ENCODE measurements at regions not wholly inside any gene's neighbourhood (a gene's known extent, or its start where the extent isn't known, plus 50 kb on each side); places are given as distances from the start of the nearest gene placed in this dataset.

DNA sequence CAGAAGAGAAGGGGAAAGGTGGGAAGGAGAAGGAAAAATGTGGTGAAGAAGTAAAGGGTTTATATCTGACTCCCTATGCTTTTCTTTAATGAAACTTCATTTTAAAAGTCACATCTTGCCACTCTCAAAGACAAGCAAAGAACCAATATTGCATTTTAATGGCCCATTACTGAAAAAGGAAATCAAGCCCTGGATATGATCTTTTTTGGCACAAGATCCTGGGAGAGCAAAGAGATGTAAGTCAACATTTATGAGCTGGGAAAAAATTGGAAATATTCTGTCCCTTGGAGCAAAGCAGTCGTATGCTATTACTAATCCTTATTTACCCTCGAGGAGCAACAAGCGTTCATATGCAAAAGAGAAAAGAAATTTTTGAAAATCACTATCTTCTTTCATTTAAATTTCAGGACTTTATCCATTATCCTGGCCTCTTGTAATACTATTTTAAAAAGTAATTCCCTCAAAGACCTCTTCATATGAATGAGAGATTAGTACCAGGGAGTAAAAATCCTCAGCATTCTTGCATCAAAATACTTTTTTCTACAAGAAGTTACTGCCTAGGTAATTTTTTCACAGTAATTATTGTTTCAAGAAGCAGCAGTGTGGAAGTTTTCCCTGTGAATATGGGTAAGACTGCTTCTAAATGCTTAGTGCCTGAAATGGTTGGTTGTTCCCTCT lies 435.3 kb upstream of the PDZRN3 start:
- 45% methylated on average over 3 of the region's 3 CpGs for WGBS (ENCODE audit: low lambda C conversion rate)
- ChIA-PET POLR2A (no interaction called here), CTCF (no interaction called here)
- Histone ChIP-seq H3K27me3 (ENCODE audit: insufficient read depth) (no peaks in the 10 kb centered on the region), H3K4me1 (ENCODE audit: control insufficient read depth in 1 of 2, insufficient read depth in 2 of 2, low read depth in 1 of 2, low read length in 1 of 2) (no peaks in the 10 kb centered on the region), H3K36me3 (replicated peaks in 1 of 2; ENCODE audit: control insufficient read depth in 1 of 2, insufficient read depth in 2 of 2, low read length in 1 of 2) (no peaks in the 10 kb centered on the region), H2AFZ (ENCODE audit: low read depth) (no peak overlapping the region), H3K9ac (no peak overlapping the region), H4K20me1 (ENCODE audit: insufficient read depth) (no peaks in the 10 kb centered on the region), H3K4me2 (no peak overlapping the region), H3K9me2 (no peaks in the 10 kb centered on the region), H3K79me2 (ENCODE audit: insufficient read depth) (no peaks in the 10 kb centered on the region), H3K9me3 (no peaks in the 10 kb centered on the region), H3K27ac (ENCODE audit: low read depth in 2 of 2, low read length in 1 of 2) (no peak overlapping the region), H3K4me3 (ENCODE audit: low read depth in 2 of 2, low read length in 1 of 2) (no peak overlapping the region), H3F3A (replicated peaks; ENCODE audit: insufficient read depth) (no peaks in the 10 kb centered on the region)
- no peak for DNase-seq
- no peak for TF ChIP-seq GATA2 (CRISPR knock-in tag; IDR thresholded peaks at IDR 0.05)
- TF ChIP-seq, protein P1, sequence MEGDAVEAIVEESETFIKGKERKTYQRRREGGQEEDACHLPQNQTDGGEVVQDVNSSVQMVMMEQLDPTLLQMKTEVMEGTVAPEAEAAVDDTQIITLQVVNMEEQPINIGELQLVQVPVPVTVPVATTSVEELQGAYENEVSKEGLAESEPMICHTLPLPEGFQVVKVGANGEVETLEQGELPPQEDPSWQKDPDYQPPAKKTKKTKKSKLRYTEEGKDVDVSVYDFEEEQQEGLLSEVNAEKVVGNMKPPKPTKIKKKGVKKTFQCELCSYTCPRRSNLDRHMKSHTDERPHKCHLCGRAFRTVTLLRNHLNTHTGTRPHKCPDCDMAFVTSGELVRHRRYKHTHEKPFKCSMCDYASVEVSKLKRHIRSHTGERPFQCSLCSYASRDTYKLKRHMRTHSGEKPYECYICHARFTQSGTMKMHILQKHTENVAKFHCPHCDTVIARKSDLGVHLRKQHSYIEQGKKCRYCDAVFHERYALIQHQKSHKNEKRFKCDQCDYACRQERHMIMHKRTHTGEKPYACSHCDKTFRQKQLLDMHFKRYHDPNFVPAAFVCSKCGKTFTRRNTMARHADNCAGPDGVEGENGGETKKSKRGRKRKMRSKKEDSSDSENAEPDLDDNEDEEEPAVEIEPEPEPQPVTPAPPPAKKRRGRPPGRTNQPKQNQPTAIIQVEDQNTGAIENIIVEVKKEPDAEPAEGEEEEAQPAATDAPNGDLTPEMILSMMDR (IDR thresholded peaks at IDR 0.05): no peak
- no peak for TF ChIP-seq NRF1 (IDR thresholded peaks at IDR 0.05; ENCODE audit: low read depth, low read length)
- no peak for TF ChIP-seq SMC3 (IDR thresholded peaks at IDR 0.05; ENCODE audit: low read depth, low read length)
- TF ChIP-seq RCOR1 (IDR thresholded peaks at IDR 0.05; ENCODE audit: low read length): no peak
- TF ChIP-seq RAD21 (IDR thresholded peaks at IDR 0.05; ENCODE audit: low read length): no peak
- TF ChIP-seq POLR2AphosphoS5 (IDR thresholded peaks at IDR 0.05; ENCODE audit: low read depth, low read length): no peak
- TF ChIP-seq FOXM1 (IDR thresholded peaks at IDR 0.05; ENCODE audit: low read depth): no peak
- TF ChIP-seq GABPA (IDR thresholded peaks at IDR 0.05; ENCODE audit: low read depth): no peak
- TF ChIP-seq, protein P2, sequence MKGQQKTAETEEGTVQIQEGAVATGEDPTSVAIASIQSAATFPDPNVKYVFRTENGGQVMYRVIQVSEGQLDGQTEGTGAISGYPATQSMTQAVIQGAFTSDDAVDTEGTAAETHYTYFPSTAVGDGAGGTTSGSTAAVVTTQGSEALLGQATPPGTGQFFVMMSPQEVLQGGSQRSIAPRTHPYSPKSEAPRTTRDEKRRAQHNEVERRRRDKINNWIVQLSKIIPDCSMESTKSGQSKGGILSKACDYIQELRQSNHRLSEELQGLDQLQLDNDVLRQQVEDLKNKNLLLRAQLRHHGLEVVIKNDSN (IDR thresholded peaks at IDR 0.05; ENCODE audit: borderline replicate concordance, low read depth): no peak
- TF ChIP-seq, protein P3, sequence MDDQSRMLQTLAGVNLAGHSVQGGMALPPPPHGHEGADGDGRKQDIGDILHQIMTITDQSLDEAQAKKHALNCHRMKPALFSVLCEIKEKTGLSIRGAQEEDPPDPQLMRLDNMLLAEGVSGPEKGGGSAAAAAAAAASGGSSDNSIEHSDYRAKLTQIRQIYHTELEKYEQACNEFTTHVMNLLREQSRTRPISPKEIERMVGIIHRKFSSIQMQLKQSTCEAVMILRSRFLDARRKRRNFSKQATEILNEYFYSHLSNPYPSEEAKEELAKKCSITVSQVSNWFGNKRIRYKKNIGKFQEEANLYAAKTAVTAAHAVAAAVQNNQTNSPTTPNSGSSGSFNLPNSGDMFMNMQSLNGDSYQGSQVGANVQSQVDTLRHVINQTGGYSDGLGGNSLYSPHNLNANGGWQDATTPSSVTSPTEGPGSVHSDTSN (IDR thresholded peaks at IDR 0.05): no peak
- TF ChIP-seq, protein P4, sequence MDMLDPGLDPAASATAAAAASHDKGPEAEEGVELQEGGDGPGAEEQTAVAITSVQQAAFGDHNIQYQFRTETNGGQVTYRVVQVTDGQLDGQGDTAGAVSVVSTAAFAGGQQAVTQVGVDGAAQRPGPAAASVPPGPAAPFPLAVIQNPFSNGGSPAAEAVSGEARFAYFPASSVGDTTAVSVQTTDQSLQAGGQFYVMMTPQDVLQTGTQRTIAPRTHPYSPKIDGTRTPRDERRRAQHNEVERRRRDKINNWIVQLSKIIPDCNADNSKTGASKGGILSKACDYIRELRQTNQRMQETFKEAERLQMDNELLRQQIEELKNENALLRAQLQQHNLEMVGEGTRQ (IDR thresholded peaks at IDR 0.05; ENCODE audit: borderline replicate concordance, low read depth, low read length): no peak
- TF ChIP-seq MEF2A (IDR thresholded peaks at IDR 0.05; ENCODE audit: borderline replicate concordance, low read depth): no peak
- TF ChIP-seq ELF1 (IDR thresholded peaks at IDR 0.05): no peak
- no peak for TF ChIP-seq SIN3A (IDR thresholded peaks at IDR 0.05; ENCODE audit: borderline replicate concordance, low read depth, low read length)
- TF ChIP-seq YY1 (IDR thresholded peaks at IDR 0.05; ENCODE audit: low read depth): no peak
- TF ChIP-seq JUND (IDR thresholded peaks at IDR 0.05): no peak
- TF ChIP-seq CHD2 (IDR thresholded peaks at IDR 0.05; ENCODE audit: low read length, partially characterized antibody): no peak
- no peak for TF ChIP-seq MXI1 (IDR thresholded peaks at IDR 0.05; ENCODE audit: low read depth, low read length)
